ENCODE measurements at regions not wholly inside any gene's neighbourhood (a gene's known extent, or its start where the extent isn't known, plus 50 kb on each side); places are given as distances from the start of the nearest gene placed in this dataset.

GRCh38 chr11:27204529-27204928, 158.5 kb downstream of the CCDC34 start:
- no peaks in the 10 kb centered on the region for H3K9me3 ChIP-seq (ENCODE audit: control insufficient read depth in 2 of 3, low read length in 3 of 3)
- no peak overlapping the region for H3K4me3 Mint-ChIP-seq
- H3K36me3 ChIP-seq (ENCODE audit: control insufficient read depth in 2 of 3, insufficient read depth in 3 of 3, low read length in 3 of 3): no peaks in the 10 kb centered on the region
- no peaks in the 10 kb centered on the region for H3K4me1 ChIP-seq (ENCODE audit: control insufficient read depth in 2 of 2, insufficient read depth in 2 of 2, low read length in 2 of 2)
- H3K4me3 ChIP-seq (ENCODE audit: low read length): no peak overlapping the region
- H3K27me3 ChIP-seq (ENCODE audit: control insufficient read depth in 2 of 2, insufficient read depth in 2 of 2, low read length in 2 of 2): no peaks in the 10 kb centered on the region
- DNase-seq (no peak), ATAC-seq (no peak)
- no peak overlapping the region for H3K27ac ChIP-seq (ENCODE audit: low read depth, low read length)
- intact Hi-C loops (cut with micrococcal nuclease): loop anchor here in 1 of 2 donors (1.0 kb wide), 1 partner anchor 282 kb away; no protein-coding TSS in a partner anchor
- H3K27me3 Mint-ChIP-seq: peaks cover 0 to 13% (median 0%) of the 10 kb centered on the region in 5 donors
- no peaks in the 10 kb centered on the region for H3K36me3 Mint-ChIP-seq
- peaks cover 0 to 10% (median 0%) of the 10 kb centered on the region in 7 donors for H3K4me1 Mint-ChIP-seq
- no peak overlapping the region for H3K27ac Mint-ChIP-seq
- ChIA-PET POLR2A (no interaction called here), CTCF (no interaction called here)
- H3K9me3 Mint-ChIP-seq: peaks cover 0 to 3% (median 0%) of the 10 kb centered on the region in 11 donors

- Mint-ChIP-seq H3K27ac (no peak overlapping the region), H3K4me1 (peaks cover 0 to 10% (median 0%) of the 10 kb centered on the region in 7 donors), H3K9me3 (peaks cover 0 to 3% (median 0%) of the 10 kb centered on the region in 11 donors), H3K4me3 (no peak overlapping the region), H3K27me3 (peaks cover 0 to 13% (median 3%) of the 10 kb centered on the region in 5 donors), H3K36me3 (no peaks in the 10 kb centered on the region)
- ChIA-PET POLR2A (no interaction called here), CTCF (interaction anchor here (1.0 kb wide), 1 partner anchor 283 kb away, joined by 3 read pairs; no protein-coding TSS in a partner anchor)
- no peak for ATAC-seq
- no peak overlapping the region for H3K27ac ChIP-seq (ENCODE audit: low read depth, low read length)
- no peak for DNase-seq
- H3K27me3 ChIP-seq (ENCODE audit: control insufficient read depth in 2 of 2, insufficient read depth in 2 of 2, low read length in 2 of 2): no peaks in the 10 kb centered on the region
- H3K9me3 ChIP-seq (ENCODE audit: control insufficient read depth in 2 of 3, low read length in 3 of 3): no peaks in the 10 kb centered on the region
- H3K4me3 ChIP-seq (ENCODE audit: low read length): no peak overlapping the region
- no peaks in the 10 kb centered on the region for H3K4me1 ChIP-seq (ENCODE audit: control insufficient read depth in 2 of 2, insufficient read depth in 2 of 2, low read length in 2 of 2)
- intact Hi-C loops (cut with micrococcal nuclease): no loop called here
- no peaks in the 10 kb centered on the region for H3K36me3 ChIP-seq (ENCODE audit: control insufficient read depth in 2 of 3, insufficient read depth in 3 of 3, low read length in 3 of 3)
These were observed 159.9 kb downstream of the CCDC34 start for GRCh38 chr11:27203077-27203647.

GRCh38 chr11:27201454-27202302, 161.1 kb downstream of the BBOX1 start:
- Histone ChIP-seq H3K27me3 (ENCODE audit: control insufficient read depth in 2 of 2, insufficient read depth in 2 of 2, low read length in 2 of 2) (no peaks in the 10 kb centered on the region), H3K36me3 (ENCODE audit: control insufficient read depth in 2 of 3, insufficient read depth in 3 of 3, low read length in 3 of 3) (no peaks in the 10 kb centered on the region), H3K27ac (ENCODE audit: low read depth, low read length) (no peak overlapping the region), H3K4me3 (ENCODE audit: low read length) (no peak overlapping the region), H3K4me1 (ENCODE audit: control insufficient read depth in 2 of 2, insufficient read depth in 2 of 2, low read length in 2 of 2) (no peaks in the 10 kb centered on the region), H3K9me3 (ENCODE audit: control insufficient read depth in 2 of 3, low read length in 3 of 3) (no peaks in the 10 kb centered on the region)
- POLR2A ChIA-PET: no interaction called here
- CTCF ChIA-PET: no interaction called here
- H3K27ac Mint-ChIP-seq: no peak overlapping the region
- no peaks in the 10 kb centered on the region for H3K36me3 Mint-ChIP-seq
- H3K27me3 Mint-ChIP-seq: peaks cover 0 to 6% (median 0%) of the 10 kb centered on the region in 5 donors
- DNase-seq: no peak
- H3K9me3 Mint-ChIP-seq: peaks cover 0 to 2% (median 0%) of the 10 kb centered on the region in 11 donors
- ATAC-seq: no peak
- H3K4me1 Mint-ChIP-seq: peaks cover 0 to 10% (median 0%) of the 10 kb centered on the region in 7 donors
- no peak overlapping the region for H3K4me3 Mint-ChIP-seq
- intact Hi-C loops (cut with micrococcal nuclease): no loop called here

GRCh38 chr11:27200779-27201453, 160.3 kb downstream of the BBOX1 start:
- H3K4me3 Mint-ChIP-seq: no peak overlapping the region
- H3K27me3 Mint-ChIP-seq: peaks cover 0 to 6% (median 0%) of the 10 kb centered on the region in 5 donors
- ChIA-PET CTCF (no interaction called here), POLR2A (no interaction called here)
- H3K4me1 Mint-ChIP-seq: peaks cover 0 to 10% (median 0%) of the 10 kb centered on the region in 7 donors
- H3K36me3 Mint-ChIP-seq: no peaks in the 10 kb centered on the region
- H3K27me3 ChIP-seq (ENCODE audit: control insufficient read depth in 2 of 2, insufficient read depth in 2 of 2, low read length in 2 of 2): no peaks in the 10 kb centered on the region
- no peak overlapping the region for H3K4me3 ChIP-seq (ENCODE audit: low read length)
- H3K36me3 ChIP-seq (ENCODE audit: control insufficient read depth in 2 of 3, insufficient read depth in 3 of 3, low read length in 3 of 3): no peaks in the 10 kb centered on the region
- ATAC-seq (no peak), DNase-seq (no peak)
- H3K4me1 ChIP-seq (ENCODE audit: control insufficient read depth in 2 of 2, insufficient read depth in 2 of 2, low read length in 2 of 2): no peaks in the 10 kb centered on the region
- intact Hi-C loops (cut with micrococcal nuclease): no loop called here
- H3K27ac ChIP-seq (ENCODE audit: low read depth, low read length): no peak overlapping the region
- H3K9me3 ChIP-seq (ENCODE audit: control insufficient read depth in 2 of 3, low read length in 3 of 3): no peaks in the 10 kb centered on the region
- no peak overlapping the region for H3K27ac Mint-ChIP-seq
- peaks cover 0 to 2% (median 0%) of the 10 kb centered on the region in 11 donors for H3K9me3 Mint-ChIP-seq

GRCh38 chr11:27196203-27196897, 155.7 kb downstream of the BBOX1 start:
- no peaks in the 10 kb centered on the region for H3K9me3 Mint-ChIP-seq
- no peaks in the 10 kb centered on the region for H3K27me3 ChIP-seq (ENCODE audit: control insufficient read depth in 2 of 2, insufficient read depth in 2 of 2, low read length in 2 of 2)
- H3K4me3 Mint-ChIP-seq: no peak overlapping the region
- H3K4me3 ChIP-seq (ENCODE audit: low read length): no peak overlapping the region
- no peaks in the 10 kb centered on the region for H3K9me3 ChIP-seq (ENCODE audit: control insufficient read depth in 2 of 3, low read length in 3 of 3)
- H3K27ac Mint-ChIP-seq: no peak overlapping the region
- no peaks in the 10 kb centered on the region for H3K36me3 ChIP-seq (ENCODE audit: control insufficient read depth in 2 of 3, insufficient read depth in 3 of 3, low read length in 3 of 3)
- POLR2A ChIA-PET: no interaction called here
- DNase-seq (no peak), ATAC-seq (no peak)
- H3K4me1 ChIP-seq (ENCODE audit: control insufficient read depth in 2 of 2, insufficient read depth in 2 of 2, low read length in 2 of 2): no peaks in the 10 kb centered on the region
- intact Hi-C loops (cut with micrococcal nuclease): no loop called here
- CTCF ChIA-PET: no interaction called here
- no peaks in the 10 kb centered on the region for H3K36me3 Mint-ChIP-seq
- H3K27me3 Mint-ChIP-seq: peaks cover 1 to 15% (median 5%) of the 10 kb centered on the region in 5 donors
- H3K27ac ChIP-seq (ENCODE audit: low read depth, low read length): no peak overlapping the region
- H3K4me1 Mint-ChIP-seq: peaks cover 0 to 10% (median 0%) of the 10 kb centered on the region in 7 donors

GRCh38 chr11:27195837-27196202, 155.2 kb downstream of the BBOX1 start:
- CTCF ChIA-PET: no interaction called here
- H3K4me1 Mint-ChIP-seq: peaks cover 0 to 4% (median 0%) of the 10 kb centered on the region in 7 donors
- Histone ChIP-seq H3K27me3 (ENCODE audit: control insufficient read depth in 2 of 2, insufficient read depth in 2 of 2, low read length in 2 of 2) (no peaks in the 10 kb centered on the region), H3K27ac (ENCODE audit: low read depth, low read length) (no peak overlapping the region), H3K4me3 (ENCODE audit: low read length) (no peak overlapping the region), H3K36me3 (ENCODE audit: control insufficient read depth in 2 of 3, insufficient read depth in 3 of 3, low read length in 3 of 3) (no peaks in the 10 kb centered on the region), H3K9me3 (ENCODE audit: control insufficient read depth in 2 of 3, low read length in 3 of 3) (no peaks in the 10 kb centered on the region), H3K4me1 (ENCODE audit: control insufficient read depth in 2 of 2, insufficient read depth in 2 of 2, low read length in 2 of 2) (no peaks in the 10 kb centered on the region)
- H3K27me3 Mint-ChIP-seq: peaks cover 6 to 17% (median 8%) of the 10 kb centered on the region in 5 donors
- no peaks in the 10 kb centered on the region for H3K9me3 Mint-ChIP-seq
- DNase-seq: no peak
- POLR2A ChIA-PET: no interaction called here
- intact Hi-C loops (cut with micrococcal nuclease): no loop called here
- no peaks in the 10 kb centered on the region for H3K36me3 Mint-ChIP-seq
- ATAC-seq: no peak
- H3K27ac Mint-ChIP-seq: no peak overlapping the region
- H3K4me3 Mint-ChIP-seq: no peak overlapping the region
